GM18519 (cell line): ENCODE measurements at regions not wholly inside any gene's neighbourhood (a gene's known extent, or its start where the extent isn't known, plus 50 kb on each side); places are given as distances from the start of the nearest gene placed in this dataset.

Experiments used
- ATAC-seq: cut with Tn5 transposase; IDR thresholded peaks from one replicate; pipeline ENCODE4 v1.9.1; 2021; ENCODE audit warnings: mild to moderate bottlenecking, moderate library complexity; ENCODE audit not compliant: unreplicated experiment, low FRiP score

DNA sequence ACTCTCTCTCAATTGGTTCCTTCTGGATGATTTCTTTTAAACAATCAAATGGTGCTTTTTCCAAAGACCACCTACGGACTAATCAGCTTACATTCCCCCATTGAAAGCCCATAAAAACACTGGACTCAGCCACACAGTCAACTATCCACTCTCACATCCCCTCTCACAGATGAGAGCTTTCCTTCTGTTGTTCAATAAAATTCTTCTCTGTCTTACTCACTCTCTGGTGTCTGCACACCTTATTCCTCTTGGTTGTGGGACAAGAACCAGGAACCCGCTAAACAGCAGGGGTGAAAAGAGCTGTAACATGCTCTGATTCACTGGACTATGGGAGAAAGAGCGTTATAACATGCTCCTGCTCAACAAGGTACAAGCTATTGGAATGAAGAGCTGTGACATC, 2896.2 kb downstream of the PCDH9 start:
- ATAC-seq = no peak

DNA sequence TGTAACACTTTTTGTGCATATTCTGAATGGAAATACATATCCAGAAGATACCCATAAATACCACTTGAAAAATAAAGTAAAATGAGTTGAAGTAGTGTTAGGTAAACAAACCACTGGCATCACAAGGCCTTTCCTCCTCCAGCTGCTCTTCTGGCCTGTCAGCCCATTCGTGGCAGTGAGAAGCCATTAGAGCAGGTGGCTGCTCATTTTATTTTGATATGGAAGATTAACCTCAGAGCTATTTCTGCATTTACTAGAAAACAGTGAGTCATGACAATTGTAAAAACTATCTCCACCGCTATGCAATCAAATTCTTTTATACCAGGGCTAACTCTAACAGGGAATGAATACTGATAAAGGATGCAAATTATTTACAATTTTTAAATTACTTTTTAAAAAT, 2898.1 kb downstream of the PCDH9 start:
- no peak for ATAC-seq

DNA sequence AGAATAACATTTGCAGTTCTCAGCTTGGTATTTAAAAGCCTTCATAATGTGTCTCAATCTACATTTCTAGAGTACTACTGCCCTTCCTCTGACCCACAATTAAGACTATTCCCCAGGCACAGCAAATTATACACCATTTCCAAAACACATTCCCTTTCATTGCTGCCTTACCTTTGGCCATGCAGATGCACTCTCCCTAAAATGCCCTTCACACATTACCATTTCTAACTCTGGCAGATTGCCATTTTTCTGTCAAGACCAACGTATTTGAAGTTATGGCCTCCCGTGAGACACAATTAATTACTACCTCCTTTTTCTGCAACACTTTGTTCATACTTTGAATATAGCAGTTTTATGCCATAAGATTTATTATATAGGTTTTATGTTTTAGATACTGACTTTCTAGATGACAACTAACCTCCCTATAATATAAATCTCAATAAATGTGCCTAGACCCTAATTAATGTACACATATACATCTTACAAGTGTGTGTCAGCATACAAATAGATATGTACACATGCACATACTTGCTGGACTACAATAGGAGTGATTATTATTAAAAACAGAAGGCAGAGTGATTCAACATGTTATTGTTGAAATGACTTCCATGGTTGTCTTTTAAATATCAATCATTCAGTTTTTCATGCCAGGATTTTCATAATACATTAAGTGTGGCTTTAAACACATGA, 2902.5 kb downstream of the PCDH9 start:
- no peak for ATAC-seq

DNA sequence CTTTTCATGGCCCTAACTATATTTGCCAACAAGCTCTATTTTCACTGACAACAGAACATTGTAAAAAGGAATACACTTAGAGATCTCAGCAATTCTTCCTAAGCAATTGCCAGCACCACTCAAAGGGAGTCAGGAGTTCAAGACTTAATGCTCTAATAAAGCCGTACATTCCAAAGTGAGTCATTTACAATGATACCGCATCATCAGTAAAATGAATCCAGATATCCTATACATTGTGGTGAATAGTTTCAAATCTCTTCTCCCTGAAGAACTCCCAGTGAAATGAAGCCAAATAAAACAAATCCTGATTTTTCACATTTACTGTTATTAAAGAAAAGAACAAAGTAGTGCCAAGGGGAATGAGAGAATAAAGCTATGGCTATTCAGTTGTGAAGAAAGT, 2898.7 kb upstream of the PCDH20 start:
- no peak for ATAC-seq

DNA sequence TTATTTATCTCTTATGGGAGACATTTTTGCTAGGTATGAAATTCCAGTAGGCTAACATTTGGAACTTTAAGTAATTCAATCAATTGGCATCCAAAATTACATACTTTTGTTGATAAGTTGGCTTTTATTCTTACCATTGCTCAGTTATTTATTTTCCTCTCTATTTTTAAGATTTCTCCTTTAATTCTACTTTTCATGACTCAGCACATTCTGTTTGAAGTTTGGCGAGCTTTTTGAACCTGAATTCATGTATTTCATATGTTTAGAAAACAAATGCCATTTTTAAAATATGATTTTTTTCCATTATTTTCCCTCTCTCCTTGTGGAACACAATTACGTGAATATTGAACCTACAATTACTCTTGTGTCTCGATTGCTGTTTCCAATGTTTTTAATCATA, 2896.3 kb upstream of the PCDH20 start:
- ATAC-seq = no peak

DNA sequence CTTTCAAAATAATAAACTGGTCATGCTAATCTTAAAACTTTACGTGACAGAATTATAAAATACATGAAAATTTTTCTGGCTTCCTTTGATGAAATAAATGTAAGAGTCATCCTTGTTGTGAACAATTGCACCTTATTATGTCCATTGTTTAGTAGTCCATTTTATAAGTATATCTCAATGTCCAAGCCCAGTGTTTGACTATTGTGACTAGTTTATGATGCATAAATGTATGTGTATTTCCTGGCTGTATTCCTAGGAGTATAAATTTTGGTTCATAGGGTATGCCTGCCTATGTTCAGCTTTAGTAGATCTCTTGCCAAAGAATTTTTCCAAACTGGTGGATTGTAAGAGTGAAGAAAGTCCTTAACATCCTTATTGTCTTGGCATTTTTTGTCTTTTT, 2895.5 kb upstream of the PCDH20 start:
- ATAC-seq = no peak

DNA sequence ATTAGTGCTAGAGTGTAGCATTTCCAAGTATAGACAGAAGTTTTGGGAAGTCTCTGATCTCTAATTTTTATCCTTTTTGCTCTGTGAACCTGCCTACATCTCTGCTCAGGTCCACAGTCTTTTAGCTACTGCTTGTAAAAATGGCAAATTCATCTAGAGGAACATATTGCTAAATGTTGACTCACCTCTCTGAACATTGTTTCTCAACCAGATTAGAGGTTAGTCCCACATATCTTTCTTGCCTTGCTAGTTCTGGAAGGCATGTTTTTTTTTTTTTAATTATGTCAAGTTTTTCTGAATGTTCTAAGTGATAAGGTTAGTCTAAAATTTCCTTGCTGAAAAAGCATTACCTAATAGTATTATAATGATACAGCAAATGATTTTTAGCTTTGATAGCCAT, 2889.6 kb upstream of the PCDH20 start:
- ATAC-seq = no peak

DNA sequence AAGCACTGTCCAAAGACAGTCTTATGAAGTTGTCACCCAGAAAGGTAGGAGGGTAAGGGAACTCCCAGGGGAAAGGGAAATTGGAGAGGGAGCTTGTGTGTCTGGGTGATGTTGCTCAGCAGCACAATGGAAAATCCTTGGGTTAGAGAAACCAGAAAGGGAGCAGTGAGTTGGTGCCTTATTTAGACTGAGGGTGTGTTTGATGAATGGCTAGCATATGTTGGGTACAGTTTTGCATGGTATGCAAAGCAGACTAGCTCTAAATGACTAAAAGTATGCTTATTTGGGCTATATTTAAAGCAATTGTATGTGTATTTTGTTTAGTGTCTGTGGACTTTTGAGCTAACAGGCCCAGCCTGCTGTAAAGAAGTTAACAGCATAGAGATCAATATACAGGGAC, 2884.6 kb upstream of the PCDH20 start:
- no peak for ATAC-seq

DNA sequence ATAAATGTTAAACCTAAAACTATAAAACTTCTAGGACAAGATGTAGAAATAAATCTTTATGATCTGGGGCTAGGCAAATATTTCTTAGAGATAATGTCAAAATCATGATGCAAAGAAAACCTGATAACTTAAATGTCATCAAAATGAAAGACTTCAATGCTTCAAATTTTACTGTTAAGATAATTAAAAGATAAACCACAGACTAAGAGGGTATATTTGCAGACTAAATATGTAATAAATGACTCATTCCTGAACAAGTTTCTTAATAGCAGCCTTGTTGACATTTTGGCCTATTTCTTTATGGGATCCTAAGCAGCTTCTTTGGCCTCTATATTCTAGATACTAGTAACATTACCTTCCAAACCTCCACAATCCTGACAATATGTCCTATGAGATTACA, 2878.3 kb upstream of the PCDH20 start:
- ATAC-seq = no peak

DNA sequence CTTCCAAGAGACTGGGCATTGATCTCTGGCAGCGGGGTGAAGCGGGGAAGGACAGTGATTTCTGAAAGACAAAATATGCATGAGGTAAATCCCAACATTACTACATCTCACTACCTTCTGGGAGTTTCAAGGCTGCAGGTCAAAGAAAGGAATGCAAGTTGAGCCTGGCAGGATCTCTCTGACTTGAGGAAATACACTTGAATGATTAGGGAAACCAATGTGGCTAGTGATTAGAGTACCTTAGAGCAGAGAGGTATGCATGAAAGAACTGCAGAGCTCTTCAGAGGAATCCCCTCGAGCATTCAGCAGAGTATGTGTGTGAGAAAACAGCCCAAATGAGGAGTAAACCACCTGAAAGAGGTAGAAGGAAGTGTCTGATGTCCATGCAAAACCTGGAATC, 2874.1 kb upstream of the PCDH20 start:
- ATAC-seq = no peak

DNA sequence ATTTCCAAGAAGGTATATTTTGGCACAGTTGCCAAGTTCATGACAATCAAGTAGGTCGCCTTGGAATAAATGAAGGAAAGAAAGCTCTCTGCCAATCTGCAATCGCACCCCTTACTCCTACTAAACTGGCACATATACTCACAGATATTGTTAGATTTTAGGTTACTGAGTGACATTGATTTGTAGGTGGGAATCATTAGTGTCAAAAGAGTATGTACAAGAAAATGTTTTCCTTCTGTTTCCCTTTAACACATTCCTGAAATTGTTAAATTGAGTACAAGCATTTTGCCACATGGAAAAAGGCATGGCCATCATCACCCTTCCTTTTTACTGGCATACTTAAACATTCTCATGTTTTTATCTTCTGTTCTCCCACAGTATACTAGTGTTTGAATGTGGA, 2868.3 kb upstream of the PCDH20 start:
- no peak for ATAC-seq

DNA sequence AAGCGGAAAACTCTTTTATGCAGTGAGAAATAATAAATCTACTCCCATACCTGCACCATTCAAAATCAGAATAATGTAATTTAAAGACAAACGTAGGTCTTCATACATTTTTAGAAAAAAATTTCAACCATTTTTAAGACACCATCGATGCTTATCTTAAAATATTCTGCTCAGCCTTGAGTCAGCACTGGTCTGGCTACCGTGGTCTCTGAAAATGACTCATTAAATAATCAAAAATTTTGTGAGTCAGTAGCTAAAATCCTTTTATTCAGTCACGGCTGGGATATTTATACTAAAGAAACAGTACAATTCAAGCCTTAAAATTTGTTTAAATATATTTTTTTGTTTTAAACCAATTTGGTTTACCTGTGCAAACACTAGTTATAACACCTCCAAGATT, 2862.8 kb upstream of the PCDH20 start:
- ATAC-seq = no peak

DNA sequence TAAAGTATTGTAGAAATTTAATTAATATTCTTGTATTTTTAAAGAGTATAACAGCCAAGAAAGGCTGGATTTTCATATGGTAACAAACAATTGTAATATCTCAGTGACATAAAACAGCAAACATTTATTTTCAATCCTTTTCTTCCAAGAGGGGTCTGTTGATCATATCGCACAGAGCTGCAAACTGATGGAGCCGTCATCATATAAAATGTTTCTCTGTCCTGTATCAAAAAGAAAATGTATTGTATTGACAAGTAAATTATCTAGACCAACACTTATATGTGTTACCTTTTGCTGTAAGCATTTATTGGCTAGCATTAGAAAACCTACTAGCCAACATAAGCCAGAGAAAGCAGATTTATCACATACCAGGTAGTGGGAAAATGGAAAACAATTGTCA, 2861.4 kb upstream of the PCDH20 start:
- no peak for ATAC-seq

DNA sequence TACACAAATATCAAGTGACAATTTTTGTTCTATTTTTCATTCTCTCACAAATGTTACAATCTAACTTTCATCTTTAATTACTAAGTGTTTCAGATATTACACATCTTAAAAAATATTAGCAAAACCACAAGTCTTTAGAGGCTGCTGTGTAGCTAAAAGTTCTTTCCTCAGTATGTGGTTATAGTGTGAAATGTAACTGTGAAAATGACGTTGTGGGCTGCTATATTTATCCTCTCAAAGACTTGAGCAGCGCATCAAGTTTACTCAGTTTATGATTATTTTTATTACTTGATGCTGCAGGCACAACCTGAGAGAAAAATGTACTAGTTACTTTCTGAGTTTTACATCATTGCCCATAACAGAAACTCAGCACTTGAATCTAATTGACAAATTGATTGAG, 2860.6 kb upstream of the PCDH20 start:
- ATAC-seq = no peak

DNA sequence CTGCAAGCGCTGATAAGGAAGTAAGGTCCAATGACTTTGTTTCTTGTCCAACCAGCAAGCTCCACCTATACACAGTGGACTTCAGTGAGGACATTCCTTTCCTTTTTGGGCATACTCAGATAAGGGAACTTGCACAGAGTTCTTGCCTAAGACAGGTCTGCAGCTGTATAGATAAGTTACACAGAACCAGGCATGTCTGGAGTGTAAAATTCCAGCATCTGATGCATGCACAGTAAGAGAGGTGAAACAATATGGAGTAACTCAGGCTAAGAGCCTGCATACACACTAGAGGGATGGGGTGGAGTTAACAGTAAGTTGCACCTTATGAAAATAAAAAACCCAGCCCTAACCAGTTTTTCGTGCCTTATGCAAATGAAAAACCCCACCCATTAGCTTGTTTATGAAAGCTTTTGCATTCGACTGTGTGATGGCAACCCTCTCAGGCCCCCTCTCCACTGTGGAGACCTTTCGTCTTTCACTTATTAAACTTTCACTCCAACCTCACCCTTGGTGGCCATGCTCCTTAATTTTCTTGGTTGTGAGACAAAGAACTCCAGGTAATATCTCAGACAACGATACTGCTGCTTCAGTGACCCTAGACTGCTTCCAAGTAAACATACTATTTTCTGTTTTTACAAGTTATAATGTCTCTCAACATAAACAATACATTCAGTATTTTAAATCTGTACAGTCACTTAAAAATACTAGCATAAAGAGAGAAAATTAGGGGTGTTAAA, 2859.0 kb upstream of the PCDH20 start:
- no peak for ATAC-seq

DNA sequence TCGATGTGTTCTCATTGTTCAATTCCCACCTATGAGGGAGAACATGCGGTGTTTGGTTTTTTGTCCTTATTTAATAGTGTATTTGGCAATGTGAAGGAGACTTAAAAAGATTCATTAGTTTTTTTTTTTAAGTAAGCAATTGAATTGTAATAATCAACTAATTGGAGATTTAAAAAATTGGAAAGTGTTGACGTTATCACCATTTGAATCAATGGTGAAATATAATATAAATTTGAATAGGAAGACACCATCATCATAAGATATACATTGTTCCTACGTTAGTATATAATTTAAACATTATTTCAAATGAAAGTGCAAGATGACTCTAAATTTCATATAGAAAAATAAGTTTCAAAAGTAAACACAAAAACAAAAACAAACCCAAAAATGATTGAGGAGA, 2858.1 kb upstream of the PCDH20 start:
- no peak for ATAC-seq

DNA sequence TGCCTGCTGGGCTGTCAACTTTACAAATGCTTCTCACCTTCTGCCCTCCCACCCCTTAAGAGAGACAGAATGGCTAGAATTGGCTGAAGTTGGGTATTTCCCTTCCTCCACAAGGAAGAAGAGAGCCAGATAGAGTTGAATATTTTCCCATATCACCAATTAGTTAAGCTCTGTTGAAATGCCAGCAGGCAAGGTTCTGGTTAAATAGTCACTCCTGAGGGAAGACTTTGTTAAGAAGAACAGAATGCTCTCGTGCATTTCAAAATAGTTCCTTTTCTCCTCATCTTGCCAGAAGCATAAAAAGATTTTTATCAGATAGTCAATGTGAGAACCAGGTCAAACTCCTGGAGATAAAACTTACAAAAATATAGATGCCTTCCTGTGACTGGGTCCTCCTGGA, 2857.0 kb upstream of the PCDH20 start:
- ATAC-seq = no peak

DNA sequence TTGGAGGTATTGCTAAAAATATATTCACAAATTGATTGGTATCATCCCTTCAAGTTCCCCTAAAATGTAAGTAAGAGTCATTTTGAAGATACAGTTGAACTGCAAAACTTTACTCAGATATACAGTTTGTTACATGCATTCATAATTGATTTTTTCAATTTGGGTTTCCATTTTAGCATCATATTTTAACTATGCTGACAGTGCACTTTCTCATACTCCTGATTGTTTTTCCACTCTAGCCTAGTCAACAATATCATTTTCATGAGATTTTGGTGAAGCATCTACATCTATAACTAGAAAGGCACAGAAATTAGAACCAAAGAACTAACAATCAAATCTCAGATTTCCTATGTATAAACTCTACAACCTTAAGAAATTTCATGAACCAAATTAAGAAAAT, 2850.4 kb upstream of the PCDH20 start:
- ATAC-seq = no peak

DNA sequence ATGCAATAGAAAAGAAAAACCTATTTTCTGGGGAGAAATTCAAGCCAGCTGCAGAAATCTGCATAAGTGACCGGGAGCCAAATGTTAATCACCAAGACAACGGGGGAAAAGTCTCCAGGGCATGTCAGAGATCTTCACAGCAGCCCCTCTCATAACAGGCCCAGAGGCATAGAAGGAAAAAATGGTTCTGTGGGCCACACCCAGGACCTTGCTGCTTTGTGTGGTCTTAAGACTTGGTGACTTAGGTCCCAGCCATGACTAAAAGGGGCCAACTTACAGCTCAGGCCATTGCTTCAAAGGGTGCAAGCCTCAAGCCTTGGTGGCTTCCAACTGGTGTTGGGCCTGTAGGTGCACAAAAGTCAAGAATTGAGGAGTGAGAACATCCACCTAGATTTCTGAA, 2847.6 kb upstream of the PCDH20 start:
- no peak for ATAC-seq

DNA sequence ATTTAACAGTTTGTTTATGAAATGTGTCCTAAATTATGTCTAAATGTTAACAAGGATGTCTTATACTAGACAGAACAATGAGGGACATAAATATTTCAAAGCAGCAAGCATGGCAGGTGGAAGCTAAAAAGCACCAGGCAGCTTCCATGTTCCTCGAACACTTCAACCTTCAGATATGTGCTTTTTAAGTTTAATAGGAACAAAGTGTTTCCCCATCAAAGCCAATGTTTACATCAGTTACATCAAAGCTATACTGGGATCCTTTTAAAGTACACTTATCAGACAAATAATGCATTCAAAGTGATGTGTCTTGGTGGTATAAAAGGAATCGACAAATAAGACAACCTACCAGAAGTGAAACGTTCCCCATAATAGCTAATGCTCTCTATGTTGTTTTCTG, 2841.1 kb upstream of the PCDH20 start:
- ATAC-seq = no peak

DNA sequence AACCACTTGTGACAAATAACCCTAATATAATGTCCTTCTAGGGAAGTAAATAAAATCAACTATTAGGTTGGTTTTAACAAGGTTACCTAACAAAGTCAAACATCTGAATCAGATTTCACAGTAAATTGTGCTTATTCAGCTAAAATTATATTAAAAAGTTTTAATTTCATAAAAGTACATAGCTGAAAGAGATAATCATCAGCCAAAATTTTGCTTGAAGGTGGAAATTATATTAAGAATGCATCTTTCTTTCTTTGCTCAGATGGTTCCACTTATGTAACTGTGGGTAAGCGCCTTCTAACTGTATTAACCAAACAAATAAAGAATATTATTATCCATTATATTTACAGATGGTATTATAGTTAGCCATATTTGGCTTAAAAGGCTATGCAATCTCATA, 2840.3 kb upstream of the PCDH20 start:
- no peak for ATAC-seq

DNA sequence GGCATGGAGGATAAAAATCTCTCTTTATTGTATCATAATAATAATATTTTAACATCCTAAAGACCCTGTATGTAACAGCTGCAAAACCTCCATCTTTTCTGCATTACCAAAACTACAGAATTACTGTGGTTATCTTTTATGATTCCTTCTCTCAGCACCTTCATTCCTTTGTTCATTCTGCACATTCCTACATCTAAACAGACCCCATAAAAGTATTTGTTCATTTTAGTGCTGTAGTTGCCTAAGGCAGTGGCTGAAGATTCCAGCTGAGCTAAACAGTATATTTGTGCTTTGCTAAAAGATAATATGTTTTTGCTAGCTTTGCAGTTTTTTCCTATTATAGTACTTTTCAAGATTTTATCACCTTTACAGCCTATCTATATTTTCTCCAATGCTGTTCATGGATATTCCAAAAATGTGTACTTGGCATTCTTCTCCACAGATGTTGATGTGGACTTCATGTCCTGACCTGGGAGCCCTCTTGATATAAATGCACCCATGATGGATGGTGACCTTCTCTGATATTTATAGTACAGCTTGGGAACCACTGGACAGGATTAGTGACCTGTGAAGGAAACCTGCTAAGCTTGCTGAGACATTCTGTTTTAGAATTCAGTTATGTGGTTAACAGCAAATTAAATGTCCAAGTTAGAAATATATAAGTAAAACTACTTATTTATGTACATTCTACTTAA, 2832.9 kb upstream of the PCDH20 start:
- ATAC-seq = no peak
